ENCODE measurements at regions not wholly inside any gene's neighbourhood (a gene's known extent, or its start where the extent isn't known, plus 50 kb on each side); places are given as distances from the start of the nearest gene placed in this dataset.

DNA sequence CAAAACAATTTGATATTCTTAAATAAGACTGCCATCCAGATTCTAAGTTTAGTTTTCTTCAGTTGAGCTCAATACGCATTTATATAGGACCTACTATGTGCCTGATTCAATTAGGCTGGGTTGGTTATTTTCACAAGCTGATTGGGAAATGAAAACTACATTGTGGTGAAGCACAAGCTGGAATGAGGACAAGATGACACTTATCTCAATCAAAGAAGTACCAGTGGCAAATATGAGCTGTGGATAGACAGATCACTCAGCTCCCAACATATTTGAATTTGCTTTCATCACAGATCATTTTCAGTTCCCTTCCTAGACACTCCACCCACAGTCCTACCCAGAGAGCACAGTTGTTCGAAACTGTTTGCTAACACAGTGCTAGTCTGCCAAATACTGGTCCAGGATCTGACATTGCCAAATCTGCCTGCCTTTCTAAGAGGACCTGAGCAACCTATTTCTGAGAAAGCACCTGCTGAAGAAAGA is 74.7 kb downstream of the LLPH start:
- no CpG with 5 or more reads among the region's 2 CpGs for WGBS (ENCODE audit: insufficient coverage, insufficient read length)
- H3K36me3 ChIP-seq (ENCODE audit: control insufficient read depth, insufficient read depth, low read length): no peaks in the 10 kb centered on the region
- no peak overlapping the region for H3K27ac ChIP-seq (ENCODE audit: low read length)
- no peaks in the 10 kb centered on the region for H3K4me1 ChIP-seq (ENCODE audit: control insufficient read depth, insufficient read depth, low read length)
- no peaks in the 10 kb centered on the region for H3K9me3 ChIP-seq (ENCODE audit: control insufficient read depth, insufficient read depth, low read length)
- H3K4me3 ChIP-seq (ENCODE audit: low read length): no peak overlapping the region
- no peak for DNase-seq (ENCODE audit: low read depth, low spot score)
- H3K27me3 ChIP-seq (ENCODE audit: control insufficient read depth, insufficient read depth, low read length): no peaks in the 10 kb centered on the region

DNA sequence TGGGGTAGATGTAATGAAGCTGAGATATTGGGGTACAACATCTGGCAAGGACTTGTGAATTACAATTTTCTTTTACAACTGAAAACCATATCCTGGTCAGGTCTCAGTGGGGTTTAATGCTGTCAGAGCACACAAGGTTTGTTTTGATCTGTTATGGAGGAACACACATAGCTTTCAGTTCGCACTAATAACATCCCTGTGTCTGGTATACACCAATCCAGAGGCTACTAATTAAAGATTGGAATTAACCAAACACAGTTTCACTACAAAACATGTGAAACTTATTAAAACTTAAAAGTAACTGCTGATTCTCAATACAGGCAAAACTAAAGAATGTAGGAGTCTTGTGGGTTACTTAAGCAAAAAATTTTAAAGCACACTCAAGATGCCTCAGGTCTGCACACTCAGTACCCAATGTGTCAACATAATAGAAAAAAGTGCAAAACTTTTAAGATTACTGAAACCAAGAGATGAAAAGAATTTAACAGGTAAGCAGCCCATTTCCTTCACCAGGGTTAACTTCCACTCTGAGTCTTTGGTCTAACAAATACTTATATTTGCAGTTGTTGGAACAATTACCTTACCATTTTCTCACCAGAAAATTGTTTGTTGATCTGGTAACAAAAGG is 77.4 kb downstream of the LLPH start:
- Histone ChIP-seq H3K27ac (ENCODE audit: low read length) (no peak overlapping the region), H3K4me1 (ENCODE audit: control insufficient read depth, insufficient read depth, low read length) (no peaks in the 10 kb centered on the region), H3K4me3 (ENCODE audit: low read length) (no peak overlapping the region), H3K9me3 (ENCODE audit: control insufficient read depth, insufficient read depth, low read length) (no peaks in the 10 kb centered on the region), H3K36me3 (ENCODE audit: control insufficient read depth, insufficient read depth, low read length) (no peaks in the 10 kb centered on the region), H3K27me3 (ENCODE audit: control insufficient read depth, insufficient read depth, low read length) (no peaks in the 10 kb centered on the region)
- WGBS (ENCODE audit: insufficient coverage, insufficient read length): no CpG with 5 or more reads among the region's 1 CpG
- no peak for DNase-seq (ENCODE audit: low read depth, low spot score)

DNA sequence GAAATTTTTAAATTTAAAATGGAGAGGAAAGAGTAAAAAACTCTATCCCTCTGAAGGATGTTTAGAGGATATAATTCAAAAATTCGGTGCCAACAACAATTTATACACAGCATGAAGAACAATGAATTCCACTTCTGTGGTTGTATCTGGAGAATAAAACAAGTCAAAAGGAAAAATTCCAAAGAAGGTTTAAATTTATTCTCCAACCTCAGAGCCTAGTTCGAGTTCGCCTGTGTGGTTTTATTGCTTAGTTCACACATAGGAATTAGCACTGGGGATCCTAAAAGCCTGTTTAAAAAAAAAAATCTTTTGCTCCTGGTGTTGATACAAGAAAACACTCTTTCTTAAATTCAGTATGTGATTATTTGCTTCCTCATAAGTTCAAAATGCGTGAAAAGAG is 79.2 kb downstream of the LLPH start:
- H3K27me3 ChIP-seq (ENCODE audit: control insufficient read depth, insufficient read depth, low read length): no peaks in the 10 kb centered on the region
- H3K4me3 ChIP-seq (ENCODE audit: low read length): no peak overlapping the region
- no peaks in the 10 kb centered on the region for H3K36me3 ChIP-seq (ENCODE audit: control insufficient read depth, insufficient read depth, low read length)
- H3K27ac ChIP-seq (ENCODE audit: low read length): no peak overlapping the region
- no peak for DNase-seq (ENCODE audit: low read depth, low spot score)
- H3K4me1 ChIP-seq (ENCODE audit: control insufficient read depth, insufficient read depth, low read length): no peaks in the 10 kb centered on the region
- H3K9me3 ChIP-seq (ENCODE audit: control insufficient read depth, insufficient read depth, low read length): no peaks in the 10 kb centered on the region
- WGBS (ENCODE audit: insufficient coverage, insufficient read length): no CpG with 5 or more reads among the region's 4 CpGs

DNA sequence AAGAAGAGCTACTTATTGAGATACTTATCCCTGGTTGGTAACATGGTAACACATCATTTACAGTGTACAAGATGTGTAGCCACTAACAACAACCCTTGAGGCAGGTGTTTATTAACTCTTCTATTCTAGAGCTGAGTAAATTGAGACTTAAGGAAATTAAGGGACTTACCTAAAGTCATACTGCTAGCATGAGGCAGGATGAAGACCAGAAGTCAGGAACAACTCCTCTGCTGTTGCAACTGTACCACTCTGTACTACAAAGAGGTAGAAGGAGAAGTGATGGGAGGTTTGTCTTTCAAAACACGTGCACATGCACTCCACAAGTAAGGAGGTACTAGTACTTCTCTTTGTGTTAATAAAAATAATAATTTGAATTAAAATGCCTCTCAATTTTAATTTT is 79.9 kb downstream of the LLPH start:
- DNase-seq (ENCODE audit: low read depth, low spot score): no peak
- H3K9me3 ChIP-seq (ENCODE audit: control insufficient read depth, insufficient read depth, low read length): no peaks in the 10 kb centered on the region
- no peak overlapping the region for H3K27ac ChIP-seq (ENCODE audit: low read length)
- H3K4me3 ChIP-seq (ENCODE audit: low read length): no peak overlapping the region
- no peaks in the 10 kb centered on the region for H3K4me1 ChIP-seq (ENCODE audit: control insufficient read depth, insufficient read depth, low read length)
- H3K27me3 ChIP-seq (ENCODE audit: control insufficient read depth, insufficient read depth, low read length): no peaks in the 10 kb centered on the region
- no peaks in the 10 kb centered on the region for H3K36me3 ChIP-seq (ENCODE audit: control insufficient read depth, insufficient read depth, low read length)
- no CpG with 5 or more reads among the region's 1 CpG for WGBS (ENCODE audit: insufficient coverage, insufficient read length)

DNA sequence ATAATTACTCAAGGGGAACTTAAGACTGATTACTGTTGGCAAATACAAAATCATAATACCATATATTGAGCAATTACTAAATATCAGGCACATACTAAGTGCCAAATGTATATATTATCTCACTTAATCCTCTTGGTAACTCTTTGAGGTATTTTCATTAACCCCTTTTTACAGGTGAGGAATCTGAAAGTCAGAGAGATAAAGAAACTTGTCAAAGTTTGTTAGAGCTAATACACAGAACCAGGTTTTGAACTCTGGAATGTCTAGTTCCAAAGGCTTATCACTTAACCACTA is 80.3 kb downstream of the LLPH start:
- no peaks in the 10 kb centered on the region for H3K27me3 ChIP-seq (ENCODE audit: control insufficient read depth, insufficient read depth, low read length)
- DNase-seq (ENCODE audit: low read depth, low spot score): no peak
- H3K27ac ChIP-seq (ENCODE audit: low read length): no peak overlapping the region
- H3K4me3 ChIP-seq (ENCODE audit: low read length): no peak overlapping the region
- no peaks in the 10 kb centered on the region for H3K36me3 ChIP-seq (ENCODE audit: control insufficient read depth, insufficient read depth, low read length)
- no peaks in the 10 kb centered on the region for H3K9me3 ChIP-seq (ENCODE audit: control insufficient read depth, insufficient read depth, low read length)
- no peaks in the 10 kb centered on the region for H3K4me1 ChIP-seq (ENCODE audit: control insufficient read depth, insufficient read depth, low read length)

DNA sequence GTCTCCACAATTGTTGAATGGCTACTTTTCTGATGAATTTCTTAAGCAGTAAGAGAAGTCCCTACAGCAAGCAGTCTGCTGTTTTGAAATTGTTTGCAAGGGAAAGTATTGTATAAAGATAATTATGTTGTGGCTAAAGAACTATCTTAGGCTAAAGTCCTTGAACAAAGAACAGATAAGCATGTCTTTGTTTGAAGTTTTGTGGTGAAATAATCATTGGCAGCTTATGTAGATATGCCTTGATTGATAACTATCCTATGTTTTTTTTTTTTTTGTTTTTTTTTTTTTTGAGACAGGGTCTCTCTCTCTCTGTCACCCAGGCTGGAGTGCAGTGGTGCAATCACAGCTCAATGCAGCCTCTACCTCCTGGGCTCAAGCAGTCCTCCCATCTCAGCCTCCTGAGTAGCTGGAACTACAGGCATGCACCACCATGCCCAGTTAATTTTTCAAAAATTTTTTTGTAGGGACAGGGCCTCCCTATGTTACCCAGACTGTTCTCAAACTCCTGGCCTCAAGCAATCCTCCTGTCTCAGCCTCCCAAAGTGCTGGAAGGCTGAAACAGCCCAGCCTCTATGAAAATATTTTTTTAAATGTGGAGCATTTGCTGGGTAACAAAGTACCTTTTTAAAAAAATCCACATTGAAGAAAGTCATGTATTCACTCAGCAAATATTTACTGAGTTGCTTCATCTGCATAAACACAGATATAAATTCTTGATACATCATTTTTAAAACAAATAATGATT is 80.8 kb downstream of the LLPH start:
- H3K27ac ChIP-seq (ENCODE audit: low read length): no peak overlapping the region
- no peak overlapping the region for H3K4me3 ChIP-seq (ENCODE audit: low read length)

DNA sequence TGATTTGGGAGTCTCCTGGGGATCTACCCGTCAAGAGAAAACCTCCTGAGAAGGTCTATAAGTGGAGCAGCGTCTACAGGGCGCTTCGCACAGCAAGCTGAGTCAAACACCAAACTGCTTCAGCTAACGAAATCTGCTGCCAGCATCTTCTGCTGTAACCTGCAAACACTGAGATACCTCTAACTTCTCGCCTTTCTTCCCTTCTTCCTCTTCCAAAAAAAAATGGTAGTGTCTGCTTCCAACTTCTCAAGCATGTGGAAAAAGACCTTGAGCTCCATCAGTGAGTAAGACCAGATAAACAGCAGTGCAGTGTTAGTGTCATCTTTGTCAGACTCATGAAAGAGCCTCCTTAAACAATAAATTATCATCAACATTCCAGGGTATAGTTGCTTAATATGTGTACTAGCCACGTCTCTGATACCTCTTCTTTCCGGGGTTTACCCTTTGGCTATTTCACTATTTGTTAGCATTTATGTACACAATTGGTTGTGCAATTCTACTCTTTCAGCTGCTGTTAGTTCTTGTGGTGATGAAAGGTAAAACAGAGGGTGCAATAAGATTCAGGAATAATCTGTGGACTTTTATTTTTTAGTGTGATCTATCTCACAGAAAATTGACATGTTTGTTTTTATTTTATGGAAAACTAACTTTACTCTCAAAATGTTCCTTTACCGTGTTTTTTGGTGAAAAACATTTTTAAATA is 81.6 kb downstream of the LLPH start:
- no CpG with 5 or more reads among the region's 9 CpGs for WGBS (ENCODE audit: insufficient coverage, insufficient read length)
- no peaks in the 10 kb centered on the region for H3K27me3 ChIP-seq (ENCODE audit: control insufficient read depth, insufficient read depth, low read length)
- no peak overlapping the region for H3K27ac ChIP-seq (ENCODE audit: low read length)
- H3K4me3 ChIP-seq (ENCODE audit: low read length): no peak overlapping the region
- DNase-seq (ENCODE audit: low read depth, low spot score): no peak
- H3K4me1 ChIP-seq (ENCODE audit: control insufficient read depth, insufficient read depth, low read length): no peaks in the 10 kb centered on the region
- no peaks in the 10 kb centered on the region for H3K9me3 ChIP-seq (ENCODE audit: control insufficient read depth, insufficient read depth, low read length)
- H3K36me3 ChIP-seq (ENCODE audit: control insufficient read depth, insufficient read depth, low read length): no peaks in the 10 kb centered on the region

More for the DNA sequence above, 80.8 kb downstream of the LLPH start:
- Histone ChIP-seq H3K4me1 (ENCODE audit: control insufficient read depth, insufficient read depth, low read length) (no peaks in the 10 kb centered on the region), H3K36me3 (ENCODE audit: control insufficient read depth, insufficient read depth, low read length) (no peaks in the 10 kb centered on the region), H3K27me3 (ENCODE audit: control insufficient read depth, insufficient read depth, low read length) (no peaks in the 10 kb centered on the region), H3K9me3 (ENCODE audit: control insufficient read depth, insufficient read depth, low read length) (no peaks in the 10 kb centered on the region)
- DNase-seq (ENCODE audit: low read depth, low spot score): no peak

DNA sequence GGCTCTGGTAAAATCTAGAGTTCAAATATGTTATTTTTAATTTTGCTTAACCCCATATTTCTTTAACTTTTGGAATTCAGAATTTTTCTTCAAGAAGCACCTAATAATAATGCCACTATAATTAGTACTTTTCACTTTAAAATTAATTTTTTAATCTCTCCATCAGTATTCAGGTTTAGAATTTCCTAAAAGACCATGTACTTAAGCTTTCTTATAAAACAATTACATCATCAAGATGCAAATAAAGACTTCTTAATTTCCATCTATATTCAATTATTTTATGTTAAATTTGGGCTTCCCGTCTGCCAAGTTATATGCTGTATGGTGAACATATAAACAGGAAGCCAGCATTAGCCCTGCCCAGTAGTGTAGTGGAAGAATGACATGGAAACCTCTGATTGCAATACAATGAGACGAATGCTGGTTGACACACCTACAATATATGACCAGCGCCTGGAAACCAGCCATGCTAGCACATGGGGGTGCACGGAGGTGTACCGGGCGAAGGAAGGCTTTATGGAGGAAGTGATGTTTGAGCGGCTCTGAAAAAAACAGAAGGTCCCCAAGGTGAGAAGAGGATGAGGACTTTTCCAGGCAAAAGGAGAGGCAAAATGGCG is 82.2 kb downstream of the LLPH start:
- no peaks in the 10 kb centered on the region for H3K9me3 ChIP-seq (ENCODE audit: control insufficient read depth, insufficient read depth, low read length)
- no CpG with 5 or more reads among the region's 8 CpGs for WGBS (ENCODE audit: insufficient coverage, insufficient read length)
- H3K4me3 ChIP-seq (ENCODE audit: low read length): no peak overlapping the region
- H3K27me3 ChIP-seq (ENCODE audit: control insufficient read depth, insufficient read depth, low read length): no peaks in the 10 kb centered on the region
- no peak for DNase-seq (ENCODE audit: low read depth, low spot score)
- no peak overlapping the region for H3K27ac ChIP-seq (ENCODE audit: low read length)
- H3K36me3 ChIP-seq (ENCODE audit: control insufficient read depth, insufficient read depth, low read length): no peaks in the 10 kb centered on the region
- H3K4me1 ChIP-seq (ENCODE audit: control insufficient read depth, insufficient read depth, low read length): no peaks in the 10 kb centered on the region

DNA sequence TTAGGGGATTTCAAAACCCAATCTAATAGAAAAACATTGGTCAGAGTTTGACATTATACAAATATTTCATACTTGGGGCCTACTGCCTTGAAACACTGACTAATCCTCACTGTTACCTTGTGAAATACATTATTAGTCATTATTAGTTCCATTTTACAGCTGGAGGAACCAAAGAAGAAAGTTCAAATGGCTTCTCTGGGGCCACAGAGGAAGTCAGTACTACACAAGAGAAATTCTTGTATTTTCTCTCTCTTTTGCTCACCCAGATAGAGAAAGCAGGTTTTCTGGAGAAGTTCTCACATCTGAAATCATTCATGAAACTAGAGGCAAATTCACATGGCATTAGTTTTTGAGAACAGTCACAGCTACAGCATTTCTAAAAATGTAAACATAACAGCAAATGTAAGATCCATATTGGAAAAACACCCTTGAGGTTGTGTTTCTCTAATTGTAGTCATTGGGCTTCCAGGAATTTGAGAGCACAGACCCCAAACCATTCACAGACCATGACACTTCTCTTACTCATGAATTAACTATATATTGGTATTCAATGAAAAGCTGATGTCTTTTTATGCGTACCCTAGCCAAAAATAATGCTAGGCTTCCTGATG is 83.0 kb downstream of the LLPH start:
- Histone ChIP-seq H3K36me3 (ENCODE audit: control insufficient read depth, insufficient read depth, low read length) (no peaks in the 10 kb centered on the region), H3K4me1 (ENCODE audit: control insufficient read depth, insufficient read depth, low read length) (no peaks in the 10 kb centered on the region), H3K9me3 (ENCODE audit: control insufficient read depth, insufficient read depth, low read length) (no peaks in the 10 kb centered on the region), H3K4me3 (ENCODE audit: low read length) (no peak overlapping the region), H3K27me3 (ENCODE audit: control insufficient read depth, insufficient read depth, low read length) (no peaks in the 10 kb centered on the region), H3K27ac (ENCODE audit: low read length) (no peak overlapping the region)
- no peak for DNase-seq (ENCODE audit: low read depth, low spot score)
- no CpG with 5 or more reads among the region's 1 CpG for WGBS (ENCODE audit: insufficient coverage, insufficient read length)

DNA sequence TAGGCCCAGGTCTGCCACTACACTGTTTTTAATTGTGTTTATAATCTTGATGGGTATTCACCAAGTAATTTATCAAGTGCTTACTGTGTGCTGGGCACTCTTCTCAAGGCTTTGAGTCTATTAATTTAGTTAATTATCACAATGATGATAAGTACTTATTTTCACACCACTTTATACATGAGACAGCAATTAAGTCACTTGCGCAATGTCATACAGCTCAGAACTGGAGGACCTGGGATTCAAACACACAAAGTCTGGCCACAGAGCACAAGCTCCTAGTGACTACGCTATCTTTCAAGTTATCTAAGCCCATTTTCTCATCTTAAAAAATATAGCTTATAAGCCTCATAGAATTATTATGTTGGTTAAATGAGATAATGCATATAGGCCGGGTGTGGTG is 85.0 kb downstream of the LLPH start:
- WGBS (ENCODE audit: insufficient coverage, insufficient read length): no CpG with 5 or more reads among the region's 3 CpGs
- H3K27me3 ChIP-seq (ENCODE audit: control insufficient read depth, insufficient read depth, low read length): no peaks in the 10 kb centered on the region

More for the DNA sequence above, 85.0 kb downstream of the LLPH start:
- Histone ChIP-seq H3K27ac (ENCODE audit: low read length) (no peak overlapping the region), H3K4me1 (ENCODE audit: control insufficient read depth, insufficient read depth, low read length) (no peaks in the 10 kb centered on the region), H3K4me3 (ENCODE audit: low read length) (no peak overlapping the region), H3K9me3 (ENCODE audit: control insufficient read depth, insufficient read depth, low read length) (no peaks in the 10 kb centered on the region), H3K36me3 (ENCODE audit: control insufficient read depth, insufficient read depth, low read length) (no peaks in the 10 kb centered on the region)
- no peak for DNase-seq (ENCODE audit: low read depth, low spot score)
